IPS-15b (cell line): ENCODE measurements at regions not wholly inside any gene's neighbourhood (a gene's known extent, or its start where the extent isn't known, plus 50 kb on each side); places are given as distances from the start of the nearest gene placed in this dataset.

Source experiments
- H3K27me3 ChIP-seq: one replicate; pipeline ENCODE4 v1.6.1; 2013; ENCODE audit warnings: low read length; ENCODE audit not compliant: control insufficient read depth, insufficient read depth
- H3K36me3 ChIP-seq: one replicate; pipeline ENCODE4 v1.6.1; 2013; ENCODE audit warnings: low read length; ENCODE audit not compliant: control insufficient read depth, insufficient read depth
- H3K4me1 ChIP-seq: one replicate; pipeline ENCODE4 v1.6.1; 2013; ENCODE audit warnings: mild to moderate bottlenecking, low read length; ENCODE audit not compliant: control insufficient read depth, insufficient read depth
- H3K4me3 ChIP-seq: one replicate; pipeline ENCODE4 v1.5.1; 2013; ENCODE audit warnings: low read depth, low read length
- H3K9ac ChIP-seq: one replicate; pipeline ENCODE4 v1.6.1; 2013; ENCODE audit warnings: low read depth, mild to moderate bottlenecking, low read length
- H3K9me3 ChIP-seq: one replicate; pipeline ENCODE4 v1.6.1; 2013; ENCODE audit warnings: mild to moderate bottlenecking, low read length; ENCODE audit not compliant: control insufficient read depth, insufficient read depth

DNA sequence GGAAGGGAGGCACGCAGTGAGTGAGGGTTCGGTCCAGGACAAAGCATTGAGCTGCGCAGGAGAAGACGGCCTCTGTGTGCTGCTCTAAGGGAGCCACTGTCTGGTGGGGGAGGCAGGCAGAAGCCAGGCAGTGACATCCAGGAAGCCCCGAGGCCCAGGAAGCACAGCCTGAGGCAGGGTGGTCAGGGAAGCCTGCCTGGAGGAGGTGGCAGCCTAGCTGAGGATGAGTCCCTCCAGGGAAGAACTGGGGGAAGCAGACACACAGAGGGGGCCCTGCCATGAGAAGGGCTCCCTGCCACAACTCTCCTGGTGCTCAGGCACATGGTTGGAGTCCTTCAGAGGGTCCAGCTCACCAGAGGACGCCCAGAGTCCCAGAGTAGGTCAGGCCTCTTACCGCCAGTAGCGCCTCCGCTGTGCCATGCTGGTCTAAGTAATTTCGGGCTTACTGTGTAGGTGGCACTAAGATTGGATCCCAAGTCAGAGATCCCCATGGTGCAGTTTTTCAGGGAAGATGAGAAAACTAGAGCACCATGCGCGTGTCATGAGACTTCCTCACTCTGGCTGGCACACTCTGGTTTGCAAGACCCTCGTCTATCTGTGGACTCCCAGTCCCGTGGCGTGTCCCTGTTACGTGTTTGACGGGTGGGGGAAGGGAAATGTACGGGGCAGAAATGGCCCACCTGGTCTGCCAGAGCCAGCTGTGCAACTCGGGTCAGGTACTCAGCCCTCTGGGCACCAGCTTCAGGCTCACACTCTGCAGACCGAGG lies 887.2 kb downstream of the BRD1 start:
- Histone ChIP-seq H3K27me3 (no peaks in the 10 kb centered on the region), H3K4me3 (no peak overlapping the region), H3K4me1 (no peaks in the 10 kb centered on the region), H3K9ac (no peak overlapping the region), H3K9me3 (peaks cover 3% of the 10 kb centered on the region), H3K36me3 (no peaks in the 10 kb centered on the region)

DNA sequence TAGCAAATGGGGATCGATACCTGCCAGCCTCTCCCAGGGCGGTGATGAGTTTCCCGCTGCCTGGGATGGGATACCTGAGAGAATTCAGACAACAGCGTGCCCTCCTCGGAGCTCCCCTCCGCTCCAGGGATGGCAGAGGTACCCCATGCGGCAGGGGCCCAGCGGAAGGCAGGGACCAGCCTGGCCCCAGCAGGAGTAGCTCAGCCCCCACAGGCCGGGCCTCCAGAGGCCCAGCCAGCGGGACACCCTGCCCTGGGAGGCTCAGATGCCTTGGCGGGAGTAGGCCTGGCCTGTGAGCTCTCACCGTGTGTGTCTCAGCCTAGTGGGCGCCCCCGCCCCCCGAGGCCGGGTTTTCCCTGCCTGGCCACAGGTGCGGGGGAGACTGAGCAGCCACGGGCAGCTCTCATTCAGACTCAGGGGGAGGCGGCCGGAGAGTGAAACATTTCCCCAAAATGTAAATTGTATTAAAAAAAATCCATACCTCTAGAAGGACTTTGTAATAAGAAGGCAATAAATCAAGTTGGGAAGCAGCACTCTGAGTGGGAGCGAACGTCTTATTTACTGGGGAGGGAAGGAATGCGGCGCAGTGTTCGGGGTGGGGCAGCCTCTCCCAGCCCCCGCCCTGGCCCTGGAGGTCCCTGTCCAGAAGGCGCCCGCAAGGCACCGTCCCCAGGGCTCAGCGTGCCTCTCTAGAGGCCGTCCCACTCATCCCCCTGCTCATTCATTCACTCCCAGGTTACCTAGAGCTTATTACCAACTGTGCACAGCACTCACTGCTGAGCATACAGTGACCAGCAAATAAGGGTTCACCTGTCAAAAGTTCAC lies 888.0 kb downstream of the BRD1 start:
- Histone ChIP-seq H3K27me3 (no peaks in the 10 kb centered on the region), H3K36me3 (no peaks in the 10 kb centered on the region), H3K9me3 (peaks cover 3% of the 10 kb centered on the region), H3K4me1 (no peaks in the 10 kb centered on the region), H3K9ac (no peak overlapping the region), H3K4me3 (no peak overlapping the region)

DNA sequence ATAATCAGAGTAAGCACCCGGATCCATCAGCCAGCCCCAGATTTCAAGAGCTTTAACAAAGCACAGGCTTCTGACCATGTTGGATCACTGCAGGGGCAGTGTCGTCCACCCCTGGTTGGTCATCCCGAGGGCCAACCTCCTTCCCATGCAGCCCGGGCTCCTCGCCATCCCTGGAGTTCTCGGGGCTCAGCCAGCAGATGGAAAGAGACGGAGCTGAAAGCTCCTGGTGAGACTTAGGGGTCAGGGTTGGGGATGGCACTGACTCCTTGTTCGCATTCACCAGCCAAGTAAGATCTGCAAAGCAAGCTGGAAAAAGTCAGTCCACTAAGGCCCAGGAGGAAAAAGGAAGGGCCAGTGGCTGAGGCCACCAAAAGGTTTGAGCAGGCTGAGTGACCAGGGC lies 888.9 kb downstream of the BRD1 start:
- Histone ChIP-seq H3K36me3 (no peaks in the 10 kb centered on the region), H3K27me3 (no peaks in the 10 kb centered on the region), H3K9ac (no peak overlapping the region), H3K4me1 (no peaks in the 10 kb centered on the region), H3K9me3 (peaks cover 3% of the 10 kb centered on the region), H3K4me3 (no peak overlapping the region)

DNA sequence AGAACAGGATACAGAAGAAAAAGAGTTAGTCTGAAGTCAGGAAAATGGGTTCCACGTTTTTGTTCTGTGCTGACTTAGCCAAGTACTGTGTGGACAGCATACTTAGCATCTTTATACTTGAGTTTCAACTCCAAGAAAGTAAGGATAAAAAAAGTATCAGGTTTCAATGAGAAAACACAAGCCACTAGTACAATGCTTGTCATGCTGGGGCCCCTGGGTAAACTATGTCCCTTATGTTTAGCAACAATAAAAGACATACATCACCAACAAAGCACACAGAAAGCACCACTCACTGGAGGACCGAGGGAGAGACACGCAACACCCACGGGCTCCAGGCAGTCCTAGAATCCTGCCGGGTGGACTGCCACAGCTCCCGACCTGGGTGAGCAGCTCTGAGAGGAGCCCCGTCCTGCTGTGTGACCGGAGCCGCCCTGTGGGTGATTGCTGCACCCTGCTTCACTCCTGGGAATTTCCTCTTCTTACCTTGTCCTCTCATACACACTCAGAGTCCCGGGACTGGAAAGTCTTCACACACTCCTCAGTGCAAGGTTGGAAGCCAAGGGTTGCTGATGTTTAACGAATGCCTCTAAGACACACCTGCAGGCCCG lies 890.5 kb downstream of the BRD1 start:
- H3K4me3 ChIP-seq, result no peak overlapping the region

DNA sequence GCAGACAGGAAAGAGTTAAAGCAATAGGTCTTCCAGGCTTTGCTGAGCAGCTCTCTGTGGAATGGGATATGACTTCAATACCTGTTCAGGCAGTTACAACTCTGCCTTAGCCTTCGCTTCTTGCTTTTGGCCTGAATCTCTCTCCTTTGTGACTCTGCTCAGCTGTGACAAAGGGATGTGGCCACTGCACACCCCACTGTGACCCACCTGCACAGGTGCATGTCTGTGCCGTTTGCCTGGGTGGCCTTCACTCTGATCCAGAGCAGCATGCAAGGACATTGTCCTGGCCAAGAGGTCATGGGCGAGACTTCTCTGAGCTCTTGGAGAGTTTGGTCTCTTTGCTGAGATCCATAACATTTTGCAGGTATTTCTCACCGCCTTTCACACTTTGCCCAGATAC lies 891.3 kb downstream of the BRD1 start:
- H3K4me1 ChIP-seq, result no peaks in the 10 kb centered on the region
- H3K36me3 ChIP-seq, result no peaks in the 10 kb centered on the region
- peaks cover 3% of the 10 kb centered on the region for H3K9me3 ChIP-seq
- H3K4me3 ChIP-seq, result no peak overlapping the region
- no peak overlapping the region for H3K9ac ChIP-seq
- no peaks in the 10 kb centered on the region for H3K27me3 ChIP-seq

More for the DNA sequence above, 890.5 kb downstream of the BRD1 start:
- H3K4me1 ChIP-seq, result no peaks in the 10 kb centered on the region
- peaks cover 3% of the 10 kb centered on the region for H3K9me3 ChIP-seq
- H3K27me3 ChIP-seq, result no peaks in the 10 kb centered on the region
- H3K9ac ChIP-seq, result no peak overlapping the region
- no peaks in the 10 kb centered on the region for H3K36me3 ChIP-seq

DNA sequence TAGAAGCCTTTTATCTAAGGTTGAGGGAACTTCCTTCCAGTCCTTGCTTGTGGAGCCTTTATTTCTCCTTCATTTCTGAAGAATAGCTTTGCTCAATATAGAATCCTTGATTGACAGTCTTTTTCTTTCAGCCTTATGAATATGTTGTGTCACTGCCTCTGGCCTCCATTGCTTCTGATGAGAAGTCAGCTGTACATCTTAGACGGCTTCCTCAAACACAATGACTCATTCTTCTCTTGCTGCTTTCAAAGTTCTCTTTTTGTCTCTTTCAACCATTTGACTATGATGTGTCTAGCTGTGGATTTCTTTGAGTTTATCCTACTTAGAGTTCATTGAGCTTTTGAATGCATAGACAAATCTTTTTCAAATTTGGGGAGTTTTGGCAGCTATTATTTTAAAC lies 893.2 kb downstream of the BRD1 start:
- Histone ChIP-seq H3K4me1 (no peaks in the 10 kb centered on the region), H3K27me3 (no peaks in the 10 kb centered on the region), H3K9me3 (peaks cover 3% of the 10 kb centered on the region), H3K4me3 (no peak overlapping the region), H3K36me3 (no peaks in the 10 kb centered on the region), H3K9ac (no peak overlapping the region)

DNA sequence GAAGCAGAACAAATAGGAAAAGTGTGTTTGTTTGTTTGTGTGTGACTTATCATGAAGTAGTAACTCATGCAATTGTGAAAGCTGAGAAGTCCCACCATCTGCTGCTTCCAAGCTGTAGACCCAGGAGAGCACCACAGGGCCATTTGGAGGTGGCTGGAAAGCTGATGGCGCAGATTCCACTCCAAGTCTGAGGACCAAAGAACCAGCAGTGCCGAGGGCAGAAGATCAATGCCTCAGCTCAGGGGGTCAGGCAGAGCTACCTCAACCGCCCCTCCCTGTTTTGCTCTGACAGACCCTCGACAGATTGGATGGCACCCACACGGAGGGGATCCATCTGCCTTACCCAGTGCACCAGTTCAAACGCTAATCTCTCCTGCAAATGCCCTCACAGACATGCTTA lies 896.2 kb downstream of the BRD1 start:
- Histone ChIP-seq H3K9ac (no peak overlapping the region), H3K9me3 (peaks cover 3% of the 10 kb centered on the region), H3K36me3 (no peaks in the 10 kb centered on the region), H3K27me3 (no peaks in the 10 kb centered on the region), H3K4me1 (no peaks in the 10 kb centered on the region), H3K4me3 (no peak overlapping the region)

DNA sequence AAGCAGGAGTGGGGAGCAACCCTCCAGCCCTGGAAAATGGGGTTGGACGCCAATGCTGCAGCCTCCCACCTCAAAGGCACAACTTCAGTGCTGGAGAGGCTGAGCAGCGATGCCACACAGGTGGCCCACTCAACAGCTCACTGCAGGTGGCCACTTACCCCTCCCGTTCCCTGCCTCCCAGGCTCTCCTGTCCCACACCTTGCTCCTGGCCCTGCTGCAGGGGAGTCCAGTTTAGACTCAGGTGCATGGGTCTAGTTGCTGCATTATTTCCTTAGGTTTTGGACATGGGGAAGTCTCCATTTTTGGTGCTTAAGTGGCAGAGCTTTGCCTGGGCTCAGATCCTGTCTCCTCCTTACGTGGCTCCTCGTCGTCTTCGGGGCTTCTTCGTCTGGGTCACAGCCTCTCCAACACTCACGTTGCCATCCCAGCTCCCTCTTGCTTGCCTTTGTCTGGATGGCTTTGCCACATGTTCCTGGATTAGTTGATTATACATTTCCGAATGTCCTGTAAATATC lies 898.3 kb downstream of the BRD1 start:
- Histone ChIP-seq H3K4me3 (no peak overlapping the region), H3K27me3 (no peaks in the 10 kb centered on the region)

DNA sequence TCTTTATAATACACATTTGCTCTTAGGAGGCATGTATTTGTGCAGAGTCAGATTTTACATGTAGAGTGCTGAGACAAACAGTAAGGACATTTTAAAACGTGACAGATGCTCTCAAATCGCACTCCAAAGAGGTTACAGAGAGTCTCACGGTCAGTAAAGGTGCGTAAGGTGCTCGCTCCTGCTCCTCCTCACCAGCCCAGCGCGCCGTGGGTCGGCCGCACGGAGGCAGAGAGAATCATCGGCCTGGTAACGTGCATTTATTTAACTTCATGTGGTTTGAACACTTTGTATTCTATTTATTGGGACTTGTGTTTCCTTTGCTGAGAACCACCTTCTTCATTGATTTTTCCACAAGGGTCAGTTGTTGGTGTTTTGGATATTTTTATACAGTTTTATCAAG lies 900.1 kb downstream of the BRD1 start:
- Histone ChIP-seq H3K4me3 (no peak overlapping the region), H3K9me3 (no peaks in the 10 kb centered on the region), H3K27me3 (no peaks in the 10 kb centered on the region), H3K9ac (no peak overlapping the region), H3K36me3 (no peaks in the 10 kb centered on the region), H3K4me1 (no peaks in the 10 kb centered on the region)

More for the DNA sequence above, 898.3 kb downstream of the BRD1 start:
- H3K4me1 ChIP-seq, result no peaks in the 10 kb centered on the region
- H3K36me3 ChIP-seq, result no peaks in the 10 kb centered on the region
- no peaks in the 10 kb centered on the region for H3K9me3 ChIP-seq
- no peak overlapping the region for H3K9ac ChIP-seq

DNA sequence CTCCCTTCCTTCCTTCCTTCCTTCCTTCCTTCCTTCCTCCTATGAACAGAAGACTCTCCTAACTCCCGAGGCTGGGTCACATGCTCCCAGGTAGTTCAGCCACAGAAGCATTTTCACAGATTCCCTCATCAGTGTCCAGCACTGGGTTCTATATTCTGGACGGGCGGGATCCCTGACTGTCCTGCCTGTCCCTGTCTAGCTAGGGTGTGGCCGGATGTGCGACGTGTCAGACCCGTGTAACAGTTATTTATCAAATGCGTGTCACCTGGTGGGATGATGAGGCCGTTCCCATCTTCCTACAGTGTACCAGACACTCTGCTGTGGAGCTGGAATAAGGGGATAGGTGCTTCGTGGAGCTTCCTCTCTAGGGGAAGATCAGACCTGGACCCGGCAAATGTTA lies 901.0 kb downstream of the BRD1 start:
- Histone ChIP-seq H3K4me1 (no peaks in the 10 kb centered on the region), H3K9ac (no peak overlapping the region), H3K27me3 (no peaks in the 10 kb centered on the region), H3K9me3 (no peaks in the 10 kb centered on the region), H3K4me3 (no peak overlapping the region), H3K36me3 (no peaks in the 10 kb centered on the region)

DNA sequence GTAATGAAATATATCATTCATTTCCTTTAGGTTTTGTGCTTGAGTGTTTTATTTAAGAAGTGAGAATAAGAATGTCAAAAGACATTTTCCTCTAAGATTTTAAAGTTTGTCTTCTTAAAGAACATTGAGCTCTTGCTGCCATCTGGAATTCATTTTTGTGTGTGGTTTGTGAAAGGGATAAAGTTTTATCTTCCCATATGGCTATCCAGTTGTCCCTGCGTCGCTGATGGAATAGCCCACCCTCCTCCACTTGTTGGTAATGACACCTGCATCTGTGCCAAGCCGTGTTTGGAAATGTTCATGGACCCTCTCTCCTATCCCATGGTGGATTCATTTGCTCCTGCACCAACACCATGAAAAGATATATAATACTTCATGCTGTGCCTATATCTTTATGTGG lies 901.5 kb downstream of the BRD1 start:
- H3K4me3 ChIP-seq, result no peak overlapping the region
- no peaks in the 10 kb centered on the region for H3K4me1 ChIP-seq
- H3K9ac ChIP-seq, result no peak overlapping the region
- H3K9me3 ChIP-seq, result no peaks in the 10 kb centered on the region
- no peaks in the 10 kb centered on the region for H3K27me3 ChIP-seq
- H3K36me3 ChIP-seq, result no peaks in the 10 kb centered on the region
